Esophagus muscularis mucosa (tissue), 3 donors: ENCODE measurements at regions not wholly inside any gene's neighbourhood (a gene's known extent, or its start where the extent isn't known, plus 50 kb on each side); places are given as distances from the start of the nearest gene placed in this dataset.

Experiments used
- POLR2A ChIP-seq: fragments of 450-650 bp; IDR thresholded peaks from one replicate; pipeline ENCODE4 v1.6.1; 2017; ENCODE audit warnings: antibody characterized with exemption, moderate library complexity, mild to moderate bottlenecking, low read depth
- TF ChIP-seq, protein P1 (sequence below), 3 experiments: fragments of 200-600 bp in 2 of 3; fragments of 450-650 bp in 1 of 3; sonication (generic) in 2 of 3; IDR thresholded peaks; one replicate each; pipeline ENCODE4 v1.5.1; 2017 to 2019; ENCODE audit warnings: antibody characterized with exemption in 3 of 3, mild to moderate bottlenecking in 2 of 3, moderate library complexity in 1 of 3

DNA sequence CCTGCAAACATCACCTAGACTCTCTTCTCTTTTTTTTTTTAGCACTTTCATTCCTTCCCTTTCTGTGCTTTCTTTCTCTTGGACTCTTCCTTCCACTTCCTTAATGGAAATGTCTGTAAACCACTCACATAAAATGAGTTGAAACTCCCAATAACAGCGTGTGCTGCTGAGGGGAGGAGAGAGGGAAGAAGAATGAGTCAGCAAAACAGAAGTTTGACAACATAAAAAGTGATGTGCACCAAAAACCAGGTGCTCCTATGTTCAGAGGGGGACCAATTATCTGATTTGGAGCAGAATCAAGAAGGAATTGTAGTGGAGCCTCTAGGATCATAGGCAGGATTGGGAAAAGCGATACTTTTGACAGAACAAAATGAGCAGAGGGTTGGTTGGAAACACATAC lies 712.1 kb upstream of the IGFBP3 start:
- TF ChIP-seq, protein P1, sequence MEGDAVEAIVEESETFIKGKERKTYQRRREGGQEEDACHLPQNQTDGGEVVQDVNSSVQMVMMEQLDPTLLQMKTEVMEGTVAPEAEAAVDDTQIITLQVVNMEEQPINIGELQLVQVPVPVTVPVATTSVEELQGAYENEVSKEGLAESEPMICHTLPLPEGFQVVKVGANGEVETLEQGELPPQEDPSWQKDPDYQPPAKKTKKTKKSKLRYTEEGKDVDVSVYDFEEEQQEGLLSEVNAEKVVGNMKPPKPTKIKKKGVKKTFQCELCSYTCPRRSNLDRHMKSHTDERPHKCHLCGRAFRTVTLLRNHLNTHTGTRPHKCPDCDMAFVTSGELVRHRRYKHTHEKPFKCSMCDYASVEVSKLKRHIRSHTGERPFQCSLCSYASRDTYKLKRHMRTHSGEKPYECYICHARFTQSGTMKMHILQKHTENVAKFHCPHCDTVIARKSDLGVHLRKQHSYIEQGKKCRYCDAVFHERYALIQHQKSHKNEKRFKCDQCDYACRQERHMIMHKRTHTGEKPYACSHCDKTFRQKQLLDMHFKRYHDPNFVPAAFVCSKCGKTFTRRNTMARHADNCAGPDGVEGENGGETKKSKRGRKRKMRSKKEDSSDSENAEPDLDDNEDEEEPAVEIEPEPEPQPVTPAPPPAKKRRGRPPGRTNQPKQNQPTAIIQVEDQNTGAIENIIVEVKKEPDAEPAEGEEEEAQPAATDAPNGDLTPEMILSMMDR (IDR thresholded peaks at IDR 0.05) = no peak
- TF ChIP-seq POLR2A = no peak
